ENCODE measurements at regions not wholly inside any gene's neighbourhood (a gene's known extent, or its start where the extent isn't known, plus 50 kb on each side); places are given as distances from the start of the nearest gene placed in this dataset.

DNA sequence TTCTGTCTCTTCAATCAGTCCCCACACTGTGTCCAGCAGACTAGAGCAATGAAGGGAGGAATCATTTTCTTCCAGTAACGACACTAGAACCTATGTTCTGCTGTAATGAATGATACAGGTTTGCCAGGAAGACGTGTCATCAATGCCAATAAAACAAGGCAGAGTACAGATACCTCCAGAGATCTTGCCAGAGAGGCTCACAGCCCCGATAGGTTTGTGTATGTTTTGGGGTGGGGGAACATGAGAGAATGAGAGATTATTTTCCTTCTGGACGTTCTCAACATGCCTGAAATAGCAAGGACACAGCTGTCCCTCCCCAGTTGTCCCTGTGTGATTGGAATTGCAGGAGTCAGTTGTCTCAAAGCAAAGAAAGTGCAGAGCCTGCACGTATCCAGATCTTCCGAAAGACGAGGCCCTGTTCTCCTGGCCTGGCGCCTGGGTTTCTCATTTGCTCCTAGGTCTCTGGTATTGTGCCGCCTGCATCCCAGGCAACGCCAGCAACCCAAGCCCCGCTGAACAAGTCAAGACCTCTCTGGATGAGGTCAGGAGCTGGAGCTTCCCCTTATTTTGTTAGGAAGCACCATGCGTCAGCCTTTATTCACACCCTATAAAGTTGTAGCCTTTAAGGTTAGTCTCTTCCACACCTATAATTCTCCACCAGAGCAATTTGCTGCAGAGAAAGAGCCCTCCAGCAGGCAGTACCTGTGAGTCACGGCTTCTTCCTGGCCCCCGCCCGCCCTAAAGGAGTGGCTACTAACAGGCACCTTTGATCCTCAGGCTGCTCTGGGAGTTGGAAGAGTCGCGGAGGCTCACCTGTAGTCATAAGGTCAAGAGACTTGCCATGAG, 130.5 kb downstream of the TOMM20 start:
- no peaks in the 10 kb centered on the region for H3K27me3 Mint-ChIP-seq (ENCODE audit: low read depth, poor library complexity)
- H3K4me3 Mint-ChIP-seq: no peak overlapping the region
- DNase-seq: no peak
- peak overlapping the region; percentile 87 for H3K27ac Mint-ChIP-seq
- peaks cover 49% of the 10 kb centered on the region for H3K4me1 Mint-ChIP-seq
- TF ChIP-seq, protein P1, sequence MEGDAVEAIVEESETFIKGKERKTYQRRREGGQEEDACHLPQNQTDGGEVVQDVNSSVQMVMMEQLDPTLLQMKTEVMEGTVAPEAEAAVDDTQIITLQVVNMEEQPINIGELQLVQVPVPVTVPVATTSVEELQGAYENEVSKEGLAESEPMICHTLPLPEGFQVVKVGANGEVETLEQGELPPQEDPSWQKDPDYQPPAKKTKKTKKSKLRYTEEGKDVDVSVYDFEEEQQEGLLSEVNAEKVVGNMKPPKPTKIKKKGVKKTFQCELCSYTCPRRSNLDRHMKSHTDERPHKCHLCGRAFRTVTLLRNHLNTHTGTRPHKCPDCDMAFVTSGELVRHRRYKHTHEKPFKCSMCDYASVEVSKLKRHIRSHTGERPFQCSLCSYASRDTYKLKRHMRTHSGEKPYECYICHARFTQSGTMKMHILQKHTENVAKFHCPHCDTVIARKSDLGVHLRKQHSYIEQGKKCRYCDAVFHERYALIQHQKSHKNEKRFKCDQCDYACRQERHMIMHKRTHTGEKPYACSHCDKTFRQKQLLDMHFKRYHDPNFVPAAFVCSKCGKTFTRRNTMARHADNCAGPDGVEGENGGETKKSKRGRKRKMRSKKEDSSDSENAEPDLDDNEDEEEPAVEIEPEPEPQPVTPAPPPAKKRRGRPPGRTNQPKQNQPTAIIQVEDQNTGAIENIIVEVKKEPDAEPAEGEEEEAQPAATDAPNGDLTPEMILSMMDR (IDR thresholded peaks at IDR 0.05): no peak
- no peaks in the 10 kb centered on the region for H3K36me3 Mint-ChIP-seq (ENCODE audit: low read depth)
- H3K9me3 Mint-ChIP-seq: no peaks in the 10 kb centered on the region

DNA sequence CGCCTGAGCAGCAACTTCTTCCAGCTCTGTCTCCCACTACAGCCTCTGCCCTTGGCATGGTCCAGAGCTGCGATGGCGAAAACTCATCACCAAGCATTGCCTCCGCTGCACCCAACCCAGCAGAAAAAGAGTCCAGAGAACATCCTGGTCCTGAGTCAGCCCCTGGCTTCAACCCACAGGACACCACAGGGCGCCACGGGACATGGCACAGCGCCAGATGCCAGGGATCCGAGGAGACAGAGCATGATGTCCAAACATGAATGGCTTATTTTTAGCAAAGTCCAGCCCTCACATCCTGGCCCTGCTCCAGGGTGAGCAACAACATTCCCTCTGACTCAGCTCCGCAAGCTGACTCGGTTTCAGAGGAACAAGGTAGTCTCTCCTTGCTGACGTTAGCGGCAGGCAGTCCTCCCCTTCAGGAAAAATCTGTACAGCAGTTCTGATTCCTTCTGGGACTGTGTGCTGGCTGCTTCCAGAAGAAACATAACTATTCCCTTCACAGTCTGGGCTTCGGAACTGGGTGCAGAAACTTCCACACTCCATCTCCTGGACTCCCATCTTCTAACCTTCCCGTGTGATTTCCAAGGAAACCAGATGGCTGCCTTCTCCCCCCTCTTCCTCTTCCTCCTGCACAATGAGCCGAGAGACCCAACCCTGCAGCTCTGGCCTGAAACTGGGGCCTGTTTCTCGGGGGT, 131.3 kb downstream of the TOMM20 start:
- Mint-ChIP-seq H3K27me3 (ENCODE audit: low read depth, poor library complexity) (no peaks in the 10 kb centered on the region), H3K9me3 (no peaks in the 10 kb centered on the region), H3K4me3 (no peak overlapping the region), H3K4me1 (peaks cover 53% of the 10 kb centered on the region), H3K36me3 (ENCODE audit: low read depth) (no peaks in the 10 kb centered on the region), H3K27ac (peak overlapping the region; percentile 87)
- TF ChIP-seq, protein P1 (IDR thresholded peaks at IDR 0.05): no peak
- no peak for DNase-seq

DNA sequence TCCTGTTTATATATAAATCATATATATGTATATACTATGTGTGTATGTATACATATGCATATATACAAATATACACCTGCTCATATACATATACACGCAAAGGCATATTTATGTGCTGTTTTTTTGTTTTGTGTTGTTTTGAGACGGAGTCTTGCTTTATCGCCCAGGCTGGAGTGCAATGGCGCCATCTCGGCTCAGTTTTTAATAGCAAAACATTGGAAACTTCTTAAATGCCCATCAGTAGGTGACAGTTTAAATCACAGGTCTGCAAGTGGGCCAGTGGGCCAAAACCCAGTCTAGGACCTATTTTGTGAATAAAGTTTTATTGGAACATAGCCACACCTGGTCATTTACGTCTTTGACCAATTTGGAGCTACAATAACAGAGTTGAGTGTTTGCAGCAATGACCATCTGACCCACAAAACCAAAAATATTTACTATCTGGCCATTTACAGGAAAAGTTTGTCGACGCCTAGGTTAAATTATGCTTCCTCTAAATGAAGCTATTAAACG, 132.3 kb downstream of the TOMM20 start:
- H3K9me3 Mint-ChIP-seq: peaks cover 1% of the 10 kb centered on the region
- no peak for DNase-seq
- H3K4me1 Mint-ChIP-seq: peaks cover 55% of the 10 kb centered on the region
- H3K4me3 Mint-ChIP-seq: no peak overlapping the region
- peaks cover 2% of the 10 kb centered on the region for H3K27me3 Mint-ChIP-seq (ENCODE audit: low read depth, poor library complexity)
- no peaks in the 10 kb centered on the region for H3K36me3 Mint-ChIP-seq (ENCODE audit: low read depth)
- no peak overlapping the region for H3K27ac Mint-ChIP-seq
- TF ChIP-seq, protein P1 (IDR thresholded peaks at IDR 0.05): no peak

DNA sequence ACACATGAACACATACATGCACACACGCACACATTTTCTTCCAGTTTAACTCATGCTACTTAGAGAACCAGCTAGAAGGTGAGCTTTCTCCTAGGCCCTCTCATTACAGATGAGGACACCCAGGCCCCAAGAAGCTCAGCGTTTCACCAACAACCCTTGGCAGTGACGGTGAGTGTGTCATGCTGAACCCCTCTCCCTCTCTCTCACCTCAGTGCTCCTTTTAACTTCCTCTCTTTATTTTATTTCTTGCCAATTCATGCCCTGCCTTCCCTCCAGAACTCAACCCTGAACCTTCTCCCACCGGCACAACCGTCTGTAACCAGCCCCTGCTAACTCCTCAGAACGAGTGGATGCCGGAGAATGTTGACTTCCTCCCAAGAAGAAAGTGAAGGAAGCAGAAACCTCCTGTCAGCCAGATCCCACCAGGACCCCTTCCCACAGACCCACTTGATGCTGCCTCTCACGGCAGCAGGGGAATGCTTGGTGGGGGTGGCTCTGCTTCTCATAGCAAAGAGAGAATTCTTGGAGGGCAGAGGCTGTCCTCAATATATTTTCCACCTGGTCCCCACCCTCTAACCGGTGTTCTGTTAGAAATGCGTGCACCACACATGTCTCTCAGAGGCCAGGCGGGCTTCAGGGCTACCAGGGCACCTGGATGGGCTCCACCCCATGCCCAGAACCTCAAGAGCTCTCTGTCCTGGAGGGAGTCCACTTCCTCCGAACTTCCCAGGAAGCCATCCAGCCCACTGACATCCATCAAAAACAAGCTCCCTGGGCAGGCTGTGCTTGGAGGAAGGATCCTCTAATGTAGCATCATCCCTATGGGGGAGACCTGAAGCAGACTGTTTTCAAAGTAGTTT, 134.0 kb downstream of the TOMM20 start:
- Mint-ChIP-seq H3K4me1 (peaks cover 65% of the 10 kb centered on the region), H3K27me3 (ENCODE audit: low read depth, poor library complexity) (peaks cover 6% of the 10 kb centered on the region), H3K36me3 (ENCODE audit: low read depth) (no peaks in the 10 kb centered on the region), H3K27ac (peak overlapping the region; percentile 94), H3K4me3 (no peak overlapping the region), H3K9me3 (peaks cover 3% of the 10 kb centered on the region)
- TF ChIP-seq, protein P1 (IDR thresholded peaks at IDR 0.05): no peak
- DNase-seq: no peak

DNA sequence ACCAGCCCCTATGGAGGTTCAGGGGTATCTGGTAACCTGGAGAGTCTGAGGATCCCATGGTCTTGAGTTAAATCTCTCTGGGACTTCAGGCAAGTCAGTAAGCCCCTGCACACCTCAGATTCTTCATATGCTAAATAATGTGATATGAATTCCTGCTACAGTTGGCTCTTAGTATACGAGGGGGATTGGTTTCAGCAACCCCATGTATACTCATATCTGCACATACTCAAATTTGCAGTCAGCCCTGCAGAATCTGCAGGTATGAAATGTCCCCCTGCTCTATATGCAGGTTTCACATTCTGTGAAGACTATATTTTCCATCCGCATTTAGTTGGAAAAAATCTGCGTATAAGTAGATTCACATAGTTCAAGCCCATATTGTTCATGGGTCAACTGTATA, 136.6 kb downstream of the TOMM20 start:
- H3K9me3 Mint-ChIP-seq: peaks cover 3% of the 10 kb centered on the region
- TF ChIP-seq, protein P1 (IDR thresholded peaks at IDR 0.05): no peak
- peaks cover 73% of the 10 kb centered on the region for H3K4me1 Mint-ChIP-seq
- no peak overlapping the region for H3K27ac Mint-ChIP-seq
- no peak for DNase-seq
- H3K27me3 Mint-ChIP-seq (ENCODE audit: low read depth, poor library complexity): peaks cover 6% of the 10 kb centered on the region
- no peak overlapping the region for H3K4me3 Mint-ChIP-seq
- no peaks in the 10 kb centered on the region for H3K36me3 Mint-ChIP-seq (ENCODE audit: low read depth)

Measured in nephron progenitor cell (in vitro differentiated cells).